ENCODE measurements at regions not wholly inside any gene's neighbourhood (a gene's known extent, or its start where the extent isn't known, plus 50 kb on each side); places are given as distances from the start of the nearest gene placed in this dataset.

GRCh38 chr4:23577398-23577797 is 312.4 kb downstream of the PPARGC1A start:
- TF ChIP-seq CTCF (conservative IDR thresholded peaks at IDR 0.05; ENCODE audit: low read depth, low read length) (no peak), CHD1 (IDR thresholded peaks at IDR 0.05; ENCODE audit: low read depth, low read length) (no peak), POLR2A (IDR thresholded peaks at IDR 0.05; ENCODE audit: low read depth, low read length) (no peak), CEBPB (IDR thresholded peaks at IDR 0.05; ENCODE audit: low read depth, low read length) (no peak), RAD21 (IDR thresholded peaks at IDR 0.05; ENCODE audit: low read length) (no peak)
